PC-3 (cell line): ENCODE measurements at regions not wholly inside any gene's neighbourhood (a gene's known extent, or its start where the extent isn't known, plus 50 kb on each side); places are given as distances from the start of the nearest gene placed in this dataset.

Source experiments
- ATAC-seq: fragments of 200-7000 bp; cut with Tn5 transposase; 2 replicates; pipeline ENCODE4 v1.9.1; 2020; ENCODE audit warnings: mild to moderate bottlenecking, moderate library complexity
- BruUV-seq: library from RNA; stranded (reverse); fragments of 400-500 nt; replicated peaks from 2 replicates; lab custom pipeline; 2021; lab: Mats Ljungman, UMichigan
- CTCF ChIA-PET: fragments of 300-600 bp; sonication (Branson Sonifier 250); formaldehyde crosslinking; loops from one replicate; lab custom pipeline; 2022; ENCODE audit warnings: antibody characterized with exemption; lab: Charles Lee
- POLR2A ChIA-PET: fragments of 300-600 bp; sonication (Branson Sonifier 250); formaldehyde crosslinking; loops from one replicate; lab custom pipeline; 2022; ENCODE audit warnings: antibody characterized with exemption; ENCODE audit not compliant: unreplicated experiment; lab: Charles Lee
- DNase-seq: peaks from one replicate; pipeline ENCODE4 v3.0.0-alpha.2; 2015
- H2AFZ ChIP-seq: fragments of 300-600 bp; sonication (generic); 2 replicates; pipeline ENCODE4 v1.6.0; 2016; ENCODE audit warnings: antibody characterized with exemption, low read length
- H3F3A ChIP-seq: fragments of 300-600 bp; sonication (generic); one replicate; pipeline ENCODE4 v1.6.0; 2017; ENCODE audit warnings: antibody characterized with exemption, low read length, control low read depth, mild to moderate bottlenecking; ENCODE audit not compliant: unreplicated experiment
- H3K27ac ChIP-seq: fragments of 300-600 bp; sonication (generic); 2 replicates; pipeline ENCODE4 v1.5.1; 2016; ENCODE audit warnings: mild to moderate bottlenecking, low read length
- H3K27me3 ChIP-seq: fragments of 300-600 bp; sonication (generic); 2 replicates; pipeline ENCODE4 v1.6.1; 2016; ENCODE audit warnings: low read length, mixed read lengths
- H3K36me3 ChIP-seq: fragments of 300-600 bp; sonication (generic); 2 replicates; pipeline ENCODE4 v1.6.1; 2016; ENCODE audit warnings: low read depth, mixed run types, low read length, mixed read lengths
- H3K4me1 ChIP-seq: fragments of 300-600 bp; sonication (generic); 2 replicates; pipeline ENCODE4 v1.5.1; 2016; ENCODE audit warnings: low read length; ENCODE audit not compliant: insufficient read depth
- H3K4me2 ChIP-seq: fragments of 300-600 bp; sonication (generic); 2 replicates; pipeline ENCODE4 v1.6.0; 2016; ENCODE audit warnings: low read length
- H3K4me3 ChIP-seq: fragments of 300-600 bp; sonication (generic); 2 replicates; pipeline ENCODE4 v1.5.1; 2016; ENCODE audit warnings: mild to moderate bottlenecking, low read length, mixed read lengths
- H3K79me2 ChIP-seq: fragments of 300-600 bp; sonication (generic); 2 replicates; pipeline ENCODE4 v1.6.1; 2017; ENCODE audit warnings: low read length, mixed read lengths
- H3K9ac ChIP-seq: fragments of 300-600 bp; sonication (generic); 2 replicates; pipeline ENCODE4 v1.6.0; 2016; ENCODE audit warnings: mild to moderate bottlenecking, low read length
- H3K9me2 ChIP-seq: fragments of 300-600 bp; sonication (generic); replicated peaks from 2 replicates; pipeline ENCODE4 v1.6.1; 2016; ENCODE audit warnings: mixed run types, low read length, mixed read lengths
- H3K9me3 ChIP-seq: fragments of 300-600 bp; sonication (generic); 2 replicates; pipeline ENCODE4 v1.6.1; 2016; ENCODE audit warnings: low read length, mixed read lengths
- H4K20me1 ChIP-seq: fragments of 300-600 bp; sonication (generic); 2 replicates; pipeline ENCODE4 v1.6.1; 2016; ENCODE audit warnings: low read length, mixed read lengths
- EZH2 ChIP-seq: fragments of 300-600 bp; sonication (generic); IDR thresholded peaks from one replicate; pipeline ENCODE4 v1.6.1; 2017; ENCODE audit warnings: antibody characterized with exemption, mild to moderate bottlenecking, low read length; ENCODE audit not compliant: unreplicated experiment
- EZH2phosphoT487 ChIP-seq: fragments of 300-600 bp; sonication (generic); IDR thresholded peaks from 2 replicates; pipeline ENCODE4 v1.6.1; 2018; ENCODE audit warnings: mild to moderate bottlenecking, antibody characterized with exemption, low read length, borderline replicate concordance
- intact Hi-C: fragments of 100-400 bp; cut with micrococcal nuclease; formaldehyde crosslinking; loops from 2 replicates; pipeline ENCODE4 v1.9.0; 2023
- TF ChIP-seq, protein P1 (sequence below): fragments of 300-600 bp; sonication (generic); conservative IDR thresholded peaks from 2 replicates; pipeline ENCODE4 v1.5.1; 2017; ENCODE audit warnings: antibody characterized with exemption, low read depth, mild to moderate bottlenecking, low read length

DNA sequence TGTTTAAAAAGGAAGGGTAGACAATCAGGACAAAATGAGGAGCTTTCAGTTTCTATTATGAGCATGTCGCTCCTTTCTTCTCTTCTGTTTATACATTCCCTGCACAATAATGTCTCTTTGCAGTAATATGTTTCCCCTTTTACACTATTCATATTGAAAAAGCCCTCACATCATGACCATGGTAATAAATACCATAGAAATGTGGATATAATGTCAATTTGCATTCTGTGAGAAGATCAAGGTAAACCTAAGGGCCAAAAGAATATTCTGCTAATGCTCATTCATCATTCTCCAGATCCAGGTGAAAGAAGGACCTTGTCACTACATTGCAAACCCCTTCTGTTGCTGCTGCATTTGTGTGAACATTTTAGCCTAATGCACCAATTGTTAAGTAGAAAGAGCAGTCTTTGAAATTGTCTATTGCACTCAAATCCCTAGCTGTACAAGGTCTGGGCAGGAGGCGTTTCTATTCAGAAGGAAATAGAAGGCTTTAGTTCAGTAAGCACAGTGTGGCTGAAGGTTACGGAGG, 117.6 kb upstream of the SOX21 start:
- Histone ChIP-seq H3K4me3 (no peak overlapping the region), H3K4me2 (no peak overlapping the region), H3K79me2 (no peaks in the 10 kb centered on the region), H3K27ac (no peak overlapping the region), H3K9me2 (no peaks in the 10 kb centered on the region), H2AFZ (no peak overlapping the region), H3F3A (no peaks in the 10 kb centered on the region), H3K4me1 (no peaks in the 10 kb centered on the region), H4K20me1 (no peaks in the 10 kb centered on the region), H3K9ac (no peak overlapping the region), H3K27me3 (no peaks in the 10 kb centered on the region), H3K36me3 (no peaks in the 10 kb centered on the region), H3K9me3 (no peaks in the 10 kb centered on the region)
- POLR2A ChIA-PET: interaction anchor here (0.6 kb wide), 1 partner anchor 662 kb away, joined by 16 read pairs; no protein-coding TSS in a partner anchor
- ATAC-seq (no peak), DNase-seq (no peak)
- BruUV-seq: no TSS peak
- intact Hi-C loops: no loop called here
- CTCF ChIA-PET: no interaction called here
- TF ChIP-seq EZH2phosphoT487 (no peak), EZH2 (no peak)
- TF ChIP-seq, protein P1, sequence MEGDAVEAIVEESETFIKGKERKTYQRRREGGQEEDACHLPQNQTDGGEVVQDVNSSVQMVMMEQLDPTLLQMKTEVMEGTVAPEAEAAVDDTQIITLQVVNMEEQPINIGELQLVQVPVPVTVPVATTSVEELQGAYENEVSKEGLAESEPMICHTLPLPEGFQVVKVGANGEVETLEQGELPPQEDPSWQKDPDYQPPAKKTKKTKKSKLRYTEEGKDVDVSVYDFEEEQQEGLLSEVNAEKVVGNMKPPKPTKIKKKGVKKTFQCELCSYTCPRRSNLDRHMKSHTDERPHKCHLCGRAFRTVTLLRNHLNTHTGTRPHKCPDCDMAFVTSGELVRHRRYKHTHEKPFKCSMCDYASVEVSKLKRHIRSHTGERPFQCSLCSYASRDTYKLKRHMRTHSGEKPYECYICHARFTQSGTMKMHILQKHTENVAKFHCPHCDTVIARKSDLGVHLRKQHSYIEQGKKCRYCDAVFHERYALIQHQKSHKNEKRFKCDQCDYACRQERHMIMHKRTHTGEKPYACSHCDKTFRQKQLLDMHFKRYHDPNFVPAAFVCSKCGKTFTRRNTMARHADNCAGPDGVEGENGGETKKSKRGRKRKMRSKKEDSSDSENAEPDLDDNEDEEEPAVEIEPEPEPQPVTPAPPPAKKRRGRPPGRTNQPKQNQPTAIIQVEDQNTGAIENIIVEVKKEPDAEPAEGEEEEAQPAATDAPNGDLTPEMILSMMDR: no peak

DNA sequence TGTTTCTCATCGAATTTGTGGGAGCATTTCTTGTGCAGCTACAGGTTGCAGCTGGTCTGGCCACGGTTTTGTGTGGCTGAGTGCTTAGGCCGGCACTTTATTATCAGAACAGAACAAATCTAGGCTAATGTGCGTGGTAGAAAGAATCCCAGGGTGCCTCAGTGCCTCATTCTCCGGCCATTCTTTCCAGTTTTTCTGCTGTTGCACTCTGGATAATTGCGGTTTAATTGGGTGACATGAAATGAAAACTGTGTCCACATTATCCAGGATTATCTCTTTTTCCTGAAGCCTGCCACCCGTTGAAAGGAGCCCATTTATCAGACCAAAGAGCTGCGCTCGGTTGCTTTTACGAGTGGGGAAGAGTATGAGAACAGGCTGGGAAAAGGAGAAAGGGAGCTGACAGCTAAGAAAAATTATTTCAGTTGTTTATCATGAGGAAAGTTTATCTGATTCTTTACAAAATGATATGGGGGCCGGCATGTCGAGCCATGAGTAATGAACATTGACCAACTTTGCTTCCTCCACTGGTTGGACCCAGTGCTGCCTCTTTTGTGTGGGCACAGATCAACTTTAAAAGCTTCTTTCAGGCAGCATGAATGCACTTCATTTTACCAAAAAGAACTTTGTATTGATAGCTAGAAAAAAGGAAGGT, 117.0 kb upstream of the SOX21 start:
- H3K27me3 ChIP-seq: no peaks in the 10 kb centered on the region
- CTCF ChIA-PET: no interaction called here
- no peak overlapping the region for H3K27ac ChIP-seq
- ATAC-seq (no peak), DNase-seq (no peak)
- no peaks in the 10 kb centered on the region for H3K79me2 ChIP-seq
- no peaks in the 10 kb centered on the region for H3K36me3 ChIP-seq
- H3K9me2 ChIP-seq: no peaks in the 10 kb centered on the region
- intact Hi-C loops: no loop called here
- BruUV-seq: no TSS peak
- TF ChIP-seq EZH2 (no peak), EZH2phosphoT487 (no peak)
- TF ChIP-seq, protein P1: no peak
- H3K9ac ChIP-seq: no peak overlapping the region
- no peak overlapping the region for H3K4me3 ChIP-seq
- POLR2A ChIA-PET: interaction anchor here (0.6 kb wide), 1 partner anchor 663 kb away, joined by 16 read pairs; no protein-coding TSS in a partner anchor
- H3K9me3 ChIP-seq: no peaks in the 10 kb centered on the region
- H3F3A ChIP-seq: no peaks in the 10 kb centered on the region
- H4K20me1 ChIP-seq: no peaks in the 10 kb centered on the region
- H2AFZ ChIP-seq: no peak overlapping the region
- no peak overlapping the region for H3K4me2 ChIP-seq
- H3K4me1 ChIP-seq: no peaks in the 10 kb centered on the region

DNA sequence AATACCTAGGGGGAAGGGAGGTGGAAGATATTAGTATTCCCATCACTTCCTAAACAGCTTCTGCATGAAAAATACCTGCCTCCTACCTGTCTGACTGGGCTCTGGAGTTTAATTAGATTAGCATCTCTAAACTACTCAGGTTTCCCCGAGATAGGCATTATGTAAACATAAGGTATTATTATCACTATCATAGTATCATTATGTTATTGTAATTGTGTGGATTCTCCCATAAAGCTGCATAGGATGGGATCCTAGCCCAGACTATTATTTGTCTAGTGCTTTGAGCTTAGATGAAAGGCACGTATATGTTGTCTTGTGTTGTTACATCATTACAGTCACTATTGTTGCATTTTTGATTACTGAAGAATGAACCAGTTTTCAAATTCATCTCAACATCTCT, 115.2 kb upstream of the SOX21 start:
- intact Hi-C loops: no loop called here
- no peaks in the 10 kb centered on the region for H3F3A ChIP-seq
- no peaks in the 10 kb centered on the region for H3K9me2 ChIP-seq
- H4K20me1 ChIP-seq: no peaks in the 10 kb centered on the region
- H3K9ac ChIP-seq: no peak overlapping the region
- H3K36me3 ChIP-seq: no peaks in the 10 kb centered on the region
- H3K27ac ChIP-seq: no peak overlapping the region
- H3K4me2 ChIP-seq: no peak overlapping the region
- CTCF ChIA-PET: no interaction called here
- ATAC-seq (no peak), DNase-seq (no peak)
- no TSS peak for BruUV-seq
- H3K27me3 ChIP-seq: no peaks in the 10 kb centered on the region
- no peak overlapping the region for H2AFZ ChIP-seq
- TF ChIP-seq, protein P1: no peak
- no peak for TF ChIP-seq EZH2
- TF ChIP-seq EZH2phosphoT487: no peak
- no peak overlapping the region for H3K4me3 ChIP-seq
- H3K9me3 ChIP-seq: no peaks in the 10 kb centered on the region
- H3K4me1 ChIP-seq: no peaks in the 10 kb centered on the region
- POLR2A ChIA-PET: no interaction called here
- no peaks in the 10 kb centered on the region for H3K79me2 ChIP-seq
